ENCODE measurements at regions not wholly inside any gene's neighbourhood (a gene's known extent, or its start where the extent isn't known, plus 50 kb on each side); places are given as distances from the start of the nearest gene placed in this dataset.

GRCh38 chr2:102968375-102968774, 206.5 kb downstream of the TMEM182 start:
- DNase-seq, result no peak

- DNase-seq, result no peak
Measured at GRCh38 chr2:102971701-102972100, 209.9 kb downstream of the TMEM182 start.

GRCh38 chr2:102975996-102976975, 214.5 kb downstream of the TMEM182 start:
- peak; percentile 1 for DNase-seq

- DNase-seq, result no peak
Measured at GRCh38 chr2:102977426-102978090, 215.7 kb downstream of the TMEM182 start.

GRCh38 chr2:102978091-102978490, 216.3 kb downstream of the TMEM182 start:
- no peak for DNase-seq

GRCh38 chr2:102979429-102979828, 217.6 kb downstream of the TMEM182 start:
- DNase-seq, result no peak

GRCh38 chr2:102983786-102984185, 222.0 kb downstream of the TMEM182 start:
- no peak for DNase-seq

- no peak for DNase-seq
Measured at GRCh38 chr2:102986826-102987490, 225.1 kb downstream of the TMEM182 start.

- DNase-seq, result no peak
Measured at GRCh38 chr2:102992607-102993006, 230.8 kb downstream of the TMEM182 start.

- no peak for DNase-seq
Measured at GRCh38 chr2:102999958-103000357, 238.1 kb downstream of the TMEM182 start.

- no peak for DNase-seq
Measured at GRCh38 chr2:103002954-103003353, 241.1 kb downstream of the TMEM182 start.

GRCh38 chr2:103003750-103004260, 242.0 kb downstream of the TMEM182 start:
- no peak for DNase-seq

- no peak for DNase-seq
Measured at GRCh38 chr2:103004426-103004942, 242.7 kb downstream of the TMEM182 start.

- no peak for DNase-seq
Measured at GRCh38 chr2:103005393-103005792, 243.6 kb downstream of the TMEM182 start.

- no peak for DNase-seq
Measured at GRCh38 chr2:103007086-103007485, 245.3 kb downstream of the TMEM182 start.

- no peak for DNase-seq
Measured at GRCh38 chr2:103008586-103008985, 246.8 kb downstream of the TMEM182 start.

- DNase-seq, result no peak
Measured at GRCh38 chr2:103009871-103010270, 248.0 kb downstream of the TMEM182 start.

GRCh38 chr2:103010306-103010705, 248.5 kb downstream of the TMEM182 start:
- DNase-seq, result no peak

GRCh38 chr2:103010751-103011150, 248.9 kb downstream of the TMEM182 start:
- no peak for DNase-seq

- no peak for DNase-seq
Measured at GRCh38 chr2:103012590-103012989, 250.8 kb downstream of the TMEM182 start.

- DNase-seq, result no peak
Measured at GRCh38 chr2:103025056-103025455, 263.2 kb downstream of the TMEM182 start.

- no peak for DNase-seq
Measured at GRCh38 chr2:103028181-103028580, 266.4 kb downstream of the TMEM182 start.

Measured in activated CD4-positive, alpha-beta T cell treated with anti-CD3 and anti-CD28 coated beads, Interleukin-2, amount 50 U/mL, for 16 hours (primary cell).